ENCODE measurements at regions not wholly inside any gene's neighbourhood (a gene's known extent, or its start where the extent isn't known, plus 50 kb on each side); places are given as distances from the start of the nearest gene placed in this dataset.

DNA sequence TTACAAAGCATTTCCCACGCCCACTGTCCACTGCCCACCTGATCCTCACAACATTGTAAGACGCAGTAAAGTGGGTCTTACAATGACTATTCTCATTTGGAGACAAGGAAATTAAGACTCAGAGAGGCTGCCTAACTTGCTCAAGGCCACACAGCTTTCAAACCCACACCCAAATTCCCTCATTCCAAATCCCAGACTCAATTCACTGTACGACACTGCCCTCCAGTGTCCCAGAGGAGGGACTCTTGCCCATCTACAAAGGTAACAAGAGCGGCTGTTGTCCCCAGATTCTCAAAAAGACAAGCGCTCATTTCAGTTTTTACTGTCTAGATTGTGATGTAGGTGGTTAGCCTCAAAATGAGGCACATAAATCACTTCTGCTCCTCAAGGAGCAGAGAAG is 184.6 kb downstream of the ACTL7B start:
- Histone ChIP-seq H2BK20ac (ENCODE audit: low read depth, low read length, poor library complexity, severe bottlenecking) (no peak overlapping the region), H2BK120ac (ENCODE audit: low read depth, low read length, poor library complexity, severe bottlenecking) (no peak overlapping the region), H2BK5ac (ENCODE audit: insufficient read length, low read length) (no peak overlapping the region), H4K5ac (ENCODE audit: insufficient read length, low read depth, low read length) (no peak overlapping the region), H3K4me2 (ENCODE audit: insufficient read depth, insufficient read length, low read length) (no peak overlapping the region), H3T11ph (ENCODE audit: low read length) (no peak overlapping the region), H3K79me1 (ENCODE audit: insufficient read depth, low read depth, low read length, poor library complexity, severe bottlenecking) (no peaks in the 10 kb centered on the region), H3K9ac (ENCODE audit: extremely low read depth, insufficient read length, low read length) (no peak overlapping the region), H3K4me1 (ENCODE audit: insufficient read depth, low read length) (no peaks in the 10 kb centered on the region), H2BK12ac (ENCODE audit: insufficient read length, low read depth, low read length) (no peak overlapping the region), H2AK5ac (ENCODE audit: insufficient read length, low read length) (no peak overlapping the region), H2AFZ (ENCODE audit: low read length) (no peak overlapping the region), H3K14ac (ENCODE audit: insufficient read depth, low read length) (no peak overlapping the region), H3K56ac (ENCODE audit: insufficient read length, low read depth, low read length) (no peak overlapping the region), H4K8ac (replicated peaks; ENCODE audit: insufficient read length, low read depth, low read length) (no peak overlapping the region), H4K91ac (ENCODE audit: insufficient read length, low read depth, low read length) (no peak overlapping the region), H3K27me3 (ENCODE audit: insufficient read depth, low read length) (no peaks in the 10 kb centered on the region), H3K27ac (ENCODE audit: insufficient read length, low read depth, low read length) (no peak overlapping the region), H3K9me3 (ENCODE audit: control insufficient read depth, low read depth, low read length) (no peaks in the 10 kb centered on the region), H3K18ac (ENCODE audit: insufficient read length, low read depth, low read length) (no peak overlapping the region), H3K79me2 (ENCODE audit: insufficient read depth, low read length) (no peaks in the 10 kb centered on the region), H3K4ac (ENCODE audit: low read depth, low read length) (no peak overlapping the region), H4K20me1 (ENCODE audit: control insufficient read depth, insufficient read depth, insufficient read length) (no peaks in the 10 kb centered on the region), H3K23me2 (ENCODE audit: insufficient read length, low read depth, low read length, poor library complexity, severe bottlenecking) (no peaks in the 10 kb centered on the region), H3K23ac (ENCODE audit: insufficient read length, low read depth, low read length) (no peak overlapping the region), H2BK15ac (ENCODE audit: low read depth, low read length) (no peak overlapping the region)
- TF ChIP-seq, protein P1, sequence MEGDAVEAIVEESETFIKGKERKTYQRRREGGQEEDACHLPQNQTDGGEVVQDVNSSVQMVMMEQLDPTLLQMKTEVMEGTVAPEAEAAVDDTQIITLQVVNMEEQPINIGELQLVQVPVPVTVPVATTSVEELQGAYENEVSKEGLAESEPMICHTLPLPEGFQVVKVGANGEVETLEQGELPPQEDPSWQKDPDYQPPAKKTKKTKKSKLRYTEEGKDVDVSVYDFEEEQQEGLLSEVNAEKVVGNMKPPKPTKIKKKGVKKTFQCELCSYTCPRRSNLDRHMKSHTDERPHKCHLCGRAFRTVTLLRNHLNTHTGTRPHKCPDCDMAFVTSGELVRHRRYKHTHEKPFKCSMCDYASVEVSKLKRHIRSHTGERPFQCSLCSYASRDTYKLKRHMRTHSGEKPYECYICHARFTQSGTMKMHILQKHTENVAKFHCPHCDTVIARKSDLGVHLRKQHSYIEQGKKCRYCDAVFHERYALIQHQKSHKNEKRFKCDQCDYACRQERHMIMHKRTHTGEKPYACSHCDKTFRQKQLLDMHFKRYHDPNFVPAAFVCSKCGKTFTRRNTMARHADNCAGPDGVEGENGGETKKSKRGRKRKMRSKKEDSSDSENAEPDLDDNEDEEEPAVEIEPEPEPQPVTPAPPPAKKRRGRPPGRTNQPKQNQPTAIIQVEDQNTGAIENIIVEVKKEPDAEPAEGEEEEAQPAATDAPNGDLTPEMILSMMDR (conservative IDR thresholded peaks at IDR 0.05), result peak; percentile 75
- H3K27ac Mint-ChIP-seq, result no peak overlapping the region; a peak in 1 of 7 replicates
- peak; percentile 36 for DNase-seq
- peaks cover 8 to 9% of the 10 kb centered on the region in 2 experiments; a peak in 3 of 4 replicates for H3K4me1 Mint-ChIP-seq
- H3K36me3 Mint-ChIP-seq (ENCODE audit: insufficient read depth in 1 of 3, low read depth in 3 of 3), result no peaks in the 10 kb centered on the region; a peak in 1 of 7 replicates
- no peak overlapping the region for H3K4me3 Mint-ChIP-seq
- no CpG with 5 or more reads among the region's 5 CpGs for WGBS (ENCODE audit: extremely low coverage, insufficient read length, low lambda C conversion rate)
- peaks cover 2% of the 10 kb centered on the region; the same call in 1 of the 2 replicates for H3K27me3 Mint-ChIP-seq (ENCODE audit: low read depth)
- no peaks in the 10 kb centered on the region; a peak in 1 of 5 replicates for H3K9me3 Mint-ChIP-seq
